ENCODE measurements at regions not wholly inside any gene's neighbourhood (a gene's known extent, or its start where the extent isn't known, plus 50 kb on each side); places are given as distances from the start of the nearest gene placed in this dataset.
"Not testable (repeated sequence)": the region's sequence is repeated elsewhere in the genome, so short reads cannot be mapped to it uniquely, and the experiment has no call there.

DNA sequence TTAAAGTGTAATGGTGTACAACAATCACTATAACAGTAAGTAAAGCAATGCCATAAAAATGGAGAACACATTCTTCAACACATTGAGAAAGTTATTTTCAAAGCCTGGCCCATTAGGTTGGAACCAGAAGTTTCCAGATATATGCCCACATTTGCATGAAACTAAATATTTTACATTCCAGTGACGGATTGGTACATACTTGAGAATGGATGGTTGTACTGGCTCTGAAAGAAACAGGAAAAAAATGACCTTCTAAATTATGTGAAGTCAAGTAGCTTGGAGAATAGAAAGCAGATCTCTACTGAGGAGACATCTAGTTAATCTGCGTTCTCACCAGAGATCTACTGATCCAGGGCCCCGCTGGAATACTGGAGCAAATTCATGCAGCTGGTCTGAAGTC is 1037.0 kb downstream of the NR2F1-AS1 start:
- DNase-seq, result no peak

DNA sequence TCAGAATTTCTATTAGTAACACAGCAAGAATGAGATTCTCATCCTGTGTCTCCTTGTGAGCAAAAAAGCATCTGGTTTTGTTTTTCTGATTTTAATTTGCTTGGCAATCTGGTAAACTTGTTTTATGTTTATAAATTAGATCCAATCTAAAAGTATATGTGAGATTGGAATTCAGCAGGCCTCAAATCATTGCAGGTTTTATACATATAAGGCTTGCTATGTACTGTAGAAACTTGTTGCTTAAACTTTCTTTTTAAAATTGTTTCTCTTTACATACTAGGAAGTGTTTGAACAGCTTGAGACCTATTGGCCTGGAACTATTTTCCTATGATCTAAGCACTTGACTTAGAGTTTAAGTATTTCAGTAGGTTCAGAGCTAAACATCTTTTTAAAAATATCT is 1037.8 kb downstream of the NR2F1-AS1 start:
- DNase-seq, result no peak

- DNase-seq, result not testable (repeated sequence)
Observed at GRCh38 chr5:92542017-92542416, 1039.0 kb downstream of the NR2F1-AS1 start.

DNA sequence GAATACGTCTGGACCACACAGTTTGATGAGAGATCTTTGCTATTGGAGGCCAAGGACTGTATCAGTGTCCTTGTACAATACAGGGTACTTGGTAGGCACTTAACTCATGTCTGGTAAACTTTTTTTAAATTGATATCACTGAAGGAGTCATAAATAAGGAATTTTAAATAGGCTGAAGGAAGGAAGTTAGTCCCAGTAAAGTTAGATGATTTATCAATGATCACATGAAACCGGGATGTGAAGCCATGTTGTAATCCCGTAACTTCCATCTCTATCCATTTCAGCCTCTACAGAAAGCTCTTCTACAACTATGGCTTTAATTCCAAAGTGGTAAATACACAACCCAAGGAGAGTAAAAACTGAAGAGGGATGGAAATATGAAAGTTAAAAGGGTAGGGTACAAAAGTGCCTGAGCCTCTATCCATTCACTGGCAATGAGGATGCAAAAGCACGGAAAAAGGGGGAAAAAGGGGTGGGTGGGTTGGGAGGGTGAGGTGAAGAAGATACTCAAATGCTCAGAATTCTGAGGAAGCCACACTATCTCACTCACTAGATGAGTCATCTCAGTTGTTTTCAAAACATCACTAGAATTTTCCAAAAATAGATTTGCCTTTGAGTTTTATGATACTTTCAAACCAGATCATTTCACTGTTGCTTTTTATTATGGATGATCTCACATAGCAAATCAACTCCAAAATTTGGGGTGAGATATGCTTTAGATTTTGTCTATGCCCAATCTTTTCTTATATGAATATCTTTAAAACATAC is 1053.5 kb downstream of the NR2F1-AS1 start:
- DNase-seq, result no peak

GRCh38 chr5:92525131-92525530 is 1055.9 kb downstream of the NR2F1-AS1 start:
- no peak for DNase-seq

- no peak for DNase-seq
Observed at GRCh38 chr5:92519811-92520632, 1061.0 kb downstream of the NR2F1-AS1 start.

- no peak for DNase-seq
Observed at GRCh38 chr5:92518318-92518904, 1062.6 kb downstream of the NR2F1-AS1 start.

- DNase-seq, result no peak
Observed at GRCh38 chr5:92514896-92515295, 1066.1 kb downstream of the NR2F1-AS1 start.

DNA sequence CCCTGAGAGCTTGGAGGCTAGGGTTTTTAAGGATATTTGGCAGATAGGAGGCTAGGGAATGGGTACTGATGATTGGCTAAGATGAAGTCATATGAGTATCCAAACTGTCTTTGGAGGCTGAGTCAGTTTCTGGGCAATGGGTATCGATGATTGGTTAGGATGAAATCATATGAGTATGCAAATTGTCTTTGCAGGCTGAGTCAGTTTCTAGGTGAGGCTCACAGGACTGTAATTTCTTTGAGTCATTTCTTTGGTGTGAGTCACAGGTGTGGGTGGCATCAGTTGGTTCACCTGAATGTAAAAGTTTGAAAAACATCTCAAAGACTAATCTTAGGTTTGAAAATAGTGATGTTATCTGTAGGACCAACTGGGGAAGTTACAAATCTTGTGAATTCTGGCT is 1068.0 kb downstream of the NR2F1-AS1 start:
- no peak for DNase-seq

DNA sequence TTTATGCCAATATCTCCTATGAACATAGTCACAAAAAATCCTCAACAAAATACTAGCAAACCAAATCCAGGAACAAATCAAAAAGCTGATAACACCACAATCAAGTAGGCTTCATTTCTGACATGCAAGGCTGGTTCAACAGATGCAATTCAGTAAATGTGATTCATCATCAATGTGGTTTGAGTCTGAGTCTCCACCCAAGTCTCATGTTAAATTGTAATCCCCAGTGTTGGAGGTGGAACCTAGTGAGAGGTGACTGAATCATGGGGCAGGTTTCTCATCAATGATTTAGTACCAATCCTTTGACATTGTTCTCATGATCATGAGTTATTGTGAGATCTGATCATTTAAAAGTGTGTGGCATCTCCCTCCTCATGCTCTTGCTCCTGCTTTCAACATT is 1072.7 kb downstream of the NR2F1-AS1 start:
- no peak for DNase-seq

GRCh38 chr5:92505925-92506324 is 1075.1 kb downstream of the NR2F1-AS1 start:
- no peak for DNase-seq

- no peak for DNase-seq
Observed at GRCh38 chr5:92505145-92505544, 1075.9 kb downstream of the NR2F1-AS1 start.

GRCh38 chr5:92504346-92504745 is 1076.7 kb downstream of the NR2F1-AS1 start:
- no peak for DNase-seq

GRCh38 chr5:92500752-92501151 is 1080.3 kb downstream of the NR2F1-AS1 start:
- no peak for DNase-seq

- no peak for DNase-seq
Observed at GRCh38 chr5:92496545-92496944, 1084.5 kb downstream of the NR2F1-AS1 start.

DNA sequence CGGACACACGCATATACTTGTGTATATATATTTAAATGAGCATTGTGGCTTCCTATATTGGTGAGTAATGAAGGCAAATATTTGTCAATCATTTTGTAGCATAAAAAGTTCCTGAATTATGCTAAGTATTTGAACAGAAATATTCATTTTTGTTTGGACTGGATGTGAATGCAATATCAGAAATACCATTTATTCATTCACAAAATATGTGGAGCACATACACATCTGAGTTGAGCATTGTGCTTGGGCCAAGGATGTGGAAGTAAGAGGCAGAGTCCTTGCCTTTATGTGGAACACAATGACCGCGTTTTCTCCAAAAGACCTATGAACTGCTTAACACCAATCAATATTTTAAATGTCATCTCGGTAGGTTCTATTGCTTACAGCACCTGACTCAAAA is 1086.5 kb downstream of the NR2F1-AS1 start:
- DNase-seq, result no peak

DNA sequence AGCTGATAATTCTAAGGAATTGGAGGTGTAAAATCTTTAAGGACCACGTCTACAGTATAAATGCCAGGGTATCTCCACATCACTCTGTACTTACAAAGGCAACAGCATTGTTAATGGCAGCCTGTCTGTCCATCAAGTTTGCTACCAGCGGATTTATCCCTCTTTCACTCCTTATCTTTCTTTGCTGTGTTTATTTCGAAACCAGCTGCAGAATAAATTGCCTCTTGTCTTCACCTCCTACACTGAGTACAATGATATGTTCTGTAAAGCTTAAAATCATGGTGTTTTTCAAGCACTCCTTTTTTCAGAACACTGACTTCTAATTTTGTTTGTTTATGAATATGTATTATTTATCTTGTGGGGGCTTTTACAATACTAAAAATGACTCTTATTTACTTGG is 1088.1 kb downstream of the NR2F1-AS1 start:
- no peak for DNase-seq

DNA sequence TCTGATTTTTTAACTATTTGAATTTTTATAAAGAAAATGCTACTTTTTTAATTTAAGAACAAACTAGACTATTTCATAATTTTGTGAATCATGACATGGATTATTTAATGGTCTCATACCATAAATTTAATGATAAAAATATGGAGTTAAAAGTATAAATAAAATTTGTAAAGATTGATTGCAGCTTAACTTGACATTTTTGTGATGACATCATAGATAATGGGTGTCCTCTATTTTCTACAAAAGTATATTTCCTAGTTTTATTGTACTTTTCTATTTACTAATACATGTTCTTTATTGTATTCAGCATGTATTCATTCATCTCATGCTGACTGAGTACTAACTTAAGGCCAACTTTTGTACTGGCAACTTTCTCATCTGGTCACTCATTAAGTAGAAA is 1096.5 kb downstream of the NR2F1-AS1 start:
- DNase-seq, result no peak

DNA sequence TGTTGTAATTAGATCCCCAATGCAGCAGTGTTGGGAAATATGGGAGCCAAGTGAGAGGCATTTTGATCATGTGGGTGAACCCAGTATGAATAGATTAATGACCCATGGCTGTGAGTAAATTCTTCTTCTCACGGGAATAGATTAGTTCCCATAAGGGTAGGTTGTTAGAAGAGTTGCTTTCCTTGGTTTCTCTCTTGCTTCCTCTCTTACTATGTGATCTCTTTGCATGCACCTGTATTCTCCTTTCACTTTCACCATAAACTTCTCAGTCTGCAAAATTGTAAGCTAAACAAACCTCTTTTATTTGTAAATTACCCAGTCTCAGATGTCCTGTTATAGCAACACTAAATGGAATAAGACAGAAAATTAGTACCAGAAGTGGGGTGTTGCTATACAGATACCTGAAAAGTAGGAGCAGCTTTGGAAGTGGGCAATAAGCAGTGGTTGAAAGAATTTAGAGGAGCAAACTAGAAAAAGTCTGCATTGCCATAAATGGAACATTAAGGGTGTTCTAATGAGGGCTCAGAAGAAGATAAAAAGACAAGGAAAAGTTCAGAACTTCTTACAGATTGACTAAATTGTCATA is 1090.0 kb upstream of the ARRDC3 start:
- no peak for DNase-seq

DNA sequence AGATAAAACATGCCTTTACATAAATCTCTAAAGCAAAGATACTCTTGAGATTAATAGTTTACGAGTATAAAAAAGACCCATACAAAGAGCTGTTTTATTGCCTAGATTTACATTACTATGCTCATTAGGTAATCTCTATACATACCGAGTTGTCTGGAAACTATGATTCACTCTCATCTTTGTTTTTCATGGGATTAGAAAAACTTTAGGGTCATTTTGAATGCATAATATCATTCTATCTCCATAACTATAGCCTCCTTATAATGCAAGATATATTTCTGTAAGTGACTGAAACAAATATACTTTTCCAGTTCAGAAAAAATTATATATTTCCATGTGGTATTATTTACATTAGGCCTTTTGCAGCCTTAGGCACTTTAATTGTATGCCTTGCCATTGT is 1088.7 kb upstream of the ARRDC3 start:
- DNase-seq, result no peak

GRCh38 chr5:92470770-92471169 is 1087.7 kb upstream of the ARRDC3 start:
- no peak for DNase-seq

GRCh38 chr5:92468295-92468694 is 1085.2 kb upstream of the ARRDC3 start:
- no peak for DNase-seq

DNA sequence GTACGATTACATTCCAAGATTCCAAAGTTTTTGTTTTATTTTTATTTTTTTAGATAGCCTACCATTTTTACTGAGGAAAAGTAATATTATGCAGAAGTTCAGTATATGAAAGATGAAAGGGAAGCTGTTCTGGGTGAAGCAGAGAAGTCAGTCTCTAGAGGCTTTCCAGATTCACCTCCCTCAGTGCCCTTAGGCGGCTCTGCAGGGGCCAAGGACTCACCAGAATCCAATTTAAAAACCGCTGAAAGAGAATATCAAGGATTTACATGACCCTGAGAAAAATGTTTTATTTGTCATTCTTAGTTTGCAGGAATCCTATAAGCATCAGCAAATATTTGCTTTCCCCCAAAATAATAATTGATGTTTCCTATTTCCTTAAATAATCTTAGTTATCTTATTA is 1084.6 kb upstream of the ARRDC3 start:
- DNase-seq, result no peak

DNA sequence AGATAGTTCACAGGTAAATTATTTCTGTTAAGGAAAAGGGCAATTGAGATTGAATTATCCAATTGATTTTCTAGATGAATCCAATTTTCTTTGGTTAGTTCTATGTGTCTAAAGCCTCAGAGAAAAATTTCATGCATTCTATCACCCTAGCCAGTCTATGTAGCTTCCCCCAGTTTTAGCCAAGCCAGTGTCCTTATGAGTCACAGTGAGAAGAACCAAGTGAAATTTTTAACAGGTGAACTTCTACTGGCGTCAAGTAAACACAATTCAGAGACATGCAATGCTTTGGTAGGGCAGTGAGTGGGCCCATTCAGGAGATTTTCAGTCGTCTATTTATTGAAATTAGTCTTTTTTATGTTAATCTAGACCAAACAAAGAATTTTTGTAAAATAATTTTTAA is 1077.4 kb upstream of the ARRDC3 start:
- no peak for DNase-seq
